ENCODE measurements at regions not wholly inside any gene's neighbourhood (a gene's known extent, or its start where the extent isn't known, plus 50 kb on each side); places are given as distances from the start of the nearest gene placed in this dataset.
A peak's percentile ranks its signal among the peaks of the same experiment; 100 is the strongest.

DNA sequence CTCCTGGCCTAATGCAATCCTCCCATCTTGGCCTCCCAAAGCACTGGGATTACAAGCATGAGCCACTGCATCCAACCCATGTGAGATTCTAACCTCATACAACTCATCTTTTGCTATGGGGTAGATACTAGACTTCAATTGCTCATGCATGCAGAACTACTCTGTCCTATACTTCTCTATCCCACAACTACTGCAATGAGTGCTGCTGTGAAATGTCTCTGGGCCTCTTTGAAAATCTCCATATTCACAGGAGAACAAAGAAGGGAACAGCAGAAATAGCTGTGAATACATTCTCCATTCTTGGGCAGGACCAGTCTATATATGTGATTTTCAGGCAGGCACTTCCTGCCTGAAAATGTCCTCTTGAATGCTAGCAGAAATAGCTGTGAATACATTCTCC lies 220.7 kb upstream of the GRIP1 start:
- in situ Hi-C loops (cut with MboI; ENCODE audit: low pct_unique_long_range_greater_than_20kb, low sequenced_read_pairs, unreplicated experiment) = no loop called here
- no peak for DNase-seq (ENCODE audit: low spot score)
- TF ChIP-seq CTCF (IDR thresholded peaks at IDR 0.05; ENCODE audit: extremely low read depth, insufficient read depth, missing control alignments) = no peak

GRCh38 chr12:66900616-66901015 lies 221.7 kb upstream of the GRIP1 start:
- no peak for TF ChIP-seq CTCF (IDR thresholded peaks at IDR 0.05; ENCODE audit: extremely low read depth, insufficient read depth, missing control alignments)
- in situ Hi-C loops (cut with MboI; ENCODE audit: low pct_unique_long_range_greater_than_20kb, low sequenced_read_pairs, unreplicated experiment) = no loop called here
- DNase-seq (ENCODE audit: low spot score) = no peak

GRCh38 chr12:66901138-66901932 lies 222.5 kb upstream of the GRIP1 start:
- in situ Hi-C loops (cut with MboI; ENCODE audit: low pct_unique_long_range_greater_than_20kb, low sequenced_read_pairs, unreplicated experiment) = no loop called here

GRCh38 chr12:66902020-66902419 lies 223.1 kb upstream of the GRIP1 start:
- no peak for DNase-seq (ENCODE audit: low spot score)
- no peak for TF ChIP-seq CTCF (IDR thresholded peaks at IDR 0.05; ENCODE audit: extremely low read depth, insufficient read depth, missing control alignments)
- in situ Hi-C loops (cut with MboI; ENCODE audit: low pct_unique_long_range_greater_than_20kb, low sequenced_read_pairs, unreplicated experiment) = no loop called here

More at GRCh38 chr12:66901138-66901932, 222.5 kb upstream of the GRIP1 start:
- no peak for TF ChIP-seq CTCF (IDR thresholded peaks at IDR 0.05; ENCODE audit: extremely low read depth, insufficient read depth, missing control alignments)
- DNase-seq (ENCODE audit: low spot score) = peak; percentile 26

DNA sequence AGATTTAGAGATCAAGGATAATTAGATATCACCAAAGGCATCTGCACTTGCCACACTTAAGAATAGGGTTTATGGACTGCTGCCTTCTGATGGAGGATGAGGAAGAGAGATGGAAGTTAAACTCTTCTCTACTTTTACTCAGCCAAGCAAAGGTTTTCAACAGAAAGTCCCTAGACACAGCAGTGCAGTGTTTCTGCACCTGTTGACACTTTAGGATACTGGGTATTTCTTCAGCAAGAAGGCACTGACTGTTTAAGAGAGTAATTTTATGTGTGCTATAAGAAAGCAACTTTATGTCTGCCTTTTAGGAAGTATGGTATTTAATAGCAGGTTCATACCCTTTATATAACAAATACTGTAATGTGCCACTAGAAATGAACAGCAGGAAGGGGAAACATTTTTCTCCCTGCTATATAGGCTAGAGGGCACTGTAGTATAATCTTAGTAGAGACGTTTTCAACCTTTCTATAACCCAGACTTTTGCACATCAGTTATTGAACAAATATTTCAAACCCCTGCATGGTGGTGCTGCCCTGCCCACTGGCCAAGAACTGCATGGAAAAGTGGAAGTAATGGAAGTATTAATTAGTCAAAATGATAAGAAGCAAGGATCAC lies 225.0 kb upstream of the GRIP1 start:
- no peak for TF ChIP-seq CTCF (IDR thresholded peaks at IDR 0.05; ENCODE audit: extremely low read depth, insufficient read depth, missing control alignments)
- no peak for DNase-seq (ENCODE audit: low spot score)
- in situ Hi-C loops (cut with MboI; ENCODE audit: low pct_unique_long_range_greater_than_20kb, low sequenced_read_pairs, unreplicated experiment) = no loop called here

GRCh38 chr12:66905201-66905600 lies 226.3 kb upstream of the GRIP1 start:
- in situ Hi-C loops (cut with MboI; ENCODE audit: low pct_unique_long_range_greater_than_20kb, low sequenced_read_pairs, unreplicated experiment) = no loop called here
- TF ChIP-seq CTCF (IDR thresholded peaks at IDR 0.05; ENCODE audit: extremely low read depth, insufficient read depth, missing control alignments) = no peak
- no peak for DNase-seq (ENCODE audit: low spot score)
